ENCODE measurements at regions not wholly inside any gene's neighbourhood (a gene's known extent, or its start where the extent isn't known, plus 50 kb on each side); places are given as distances from the start of the nearest gene placed in this dataset.

DNA sequence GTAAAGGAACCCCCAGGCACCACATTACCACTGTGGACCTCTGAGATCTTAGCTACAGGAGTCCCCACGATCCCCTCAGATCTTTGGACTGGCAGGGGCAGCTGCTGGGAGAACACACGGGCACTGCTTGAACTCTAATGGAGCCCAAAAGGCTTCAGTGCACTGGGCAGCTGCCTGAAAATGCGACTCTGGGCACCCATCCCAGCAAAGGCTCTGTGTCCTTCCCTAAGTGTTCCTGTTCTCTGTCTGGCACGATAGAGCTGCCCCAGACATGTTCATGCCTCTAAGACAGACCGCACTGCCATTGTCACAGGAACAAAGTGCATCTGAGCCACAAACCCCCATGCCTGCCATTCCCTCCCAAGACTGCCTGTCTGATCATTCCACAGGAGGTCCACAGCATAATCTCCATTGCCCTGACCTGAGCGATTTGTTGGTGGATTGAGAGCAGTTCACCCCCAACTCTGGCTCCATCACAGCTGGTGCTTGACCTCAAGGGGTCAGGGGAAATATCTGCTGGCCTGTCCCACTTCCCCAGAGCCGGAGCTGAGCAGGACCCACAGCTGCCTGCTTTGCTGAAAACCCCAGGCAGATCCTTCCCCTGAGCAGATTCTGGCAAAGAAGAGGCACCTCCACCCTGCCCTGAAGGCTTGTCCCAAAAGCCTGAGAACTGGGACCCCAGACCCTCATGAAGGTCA is 436.0 kb upstream of the INTU start:
- ChIA-PET POLR2A (no interaction called here), CTCF (ENCODE audit: low intra/inter-chr PET ratio, low total read pairs) (no interaction called here)
- no peak for FAIRE-seq
- intact Hi-C loops (cut with micrococcal nuclease; ENCODE audit: unreplicated experiment), result no loop called here
- 0% methylated on average over 4 of the region's 7 CpGs for WGBS (ENCODE audit: low lambda C conversion rate)
- 0 out of 2 replicates have a peak, but pooled peaks cover 7% of the 10 kb centered on the region for H3K9me3 ChIP-seq (ENCODE audit: low read length)
- no peaks in the 10 kb centered on the region for H3K4me1 ChIP-seq (ENCODE audit: insufficient read depth, low read length)
- no peaks in the 10 kb centered on the region for H3K27me3 ChIP-seq (ENCODE audit: control insufficient read depth in 1 of 2, insufficient read depth in 2 of 2, low read length in 2 of 2)
- no peak overlapping the region for H3K4me3 ChIP-seq (replicated peaks in 1 of 3; ENCODE audit: insufficient read depth in 1 of 3, low read depth in 2 of 3, low read length in 3 of 3)
- DNase-seq (ENCODE audit: low spot score), result no peak
- no peaks in the 10 kb centered on the region for H3K36me3 ChIP-seq (replicated peaks in 1 of 2; ENCODE audit: control insufficient read depth in 1 of 2, insufficient read depth in 2 of 2, low read length in 2 of 2)
- H2AFZ ChIP-seq (ENCODE audit: low read length), result no peak overlapping the region
- no TSS peak for BruUV-seq (replicated peaks)
- H3K79me2 ChIP-seq (ENCODE audit: insufficient read depth, low read length), result no peaks in the 10 kb centered on the region
- no peaks in the 10 kb centered on the region for H4K20me1 ChIP-seq (ENCODE audit: insufficient read depth, low read length)
- in situ Hi-C loops (cut with HindIII; ENCODE audit: extremely low pct_ligation_motif_present, low pct_unique_long_range_greater_than_20kb), result no loop called here
- H3K4me2 ChIP-seq (ENCODE audit: low read depth, low read length), result no peak overlapping the region
- ATAC-seq, result no peak
- no peak overlapping the region for H3K27ac ChIP-seq (ENCODE audit: extremely low read length, insufficient read depth, low read length)
- no peak overlapping the region for H3K9ac ChIP-seq (ENCODE audit: insufficient read depth, low read depth, low read length)
- TF ChIP-seq RAD51 (IDR thresholded peaks at IDR 0.05; ENCODE audit: borderline replicate concordance) (no peak), NAIF1 (CRISPR knock-in tag; IDR thresholded peaks at IDR 0.05; ENCODE audit: borderline replicate concordance) (no peak), NRL (CRISPR knock-in tag; IDR thresholded peaks at IDR 0.05; ENCODE audit: borderline replicate concordance) (no peak), NFE2L1 (CRISPR knock-in tag; IDR thresholded peaks at IDR 0.05; ENCODE audit: borderline replicate concordance) (no peak), DNMT1 (CRISPR knock-in tag; IDR thresholded peaks at IDR 0.05) (no peak), ARID3A (IDR thresholded peaks at IDR 0.05; ENCODE audit: low read depth, low read length) (no peak), AHDC1 (CRISPR knock-in tag; IDR thresholded peaks at IDR 0.05; ENCODE audit: borderline replicate concordance) (no peak), FOXM1 (CRISPR knock-in tag; IDR thresholded peaks at IDR 0.05) (no peak), ZNF660 (CRISPR knock-in tag; IDR thresholded peaks at IDR 0.05; ENCODE audit: borderline replicate concordance, low read depth) (no peak), HNRNPLL (IDR thresholded peaks at IDR 0.05; ENCODE audit: low read depth, low read length, poor library complexity, severe bottlenecking) (no peak), HOXD1 (CRISPR knock-in tag; IDR thresholded peaks at IDR 0.05) (no peak)
- TF ChIP-seq, protein P1, sequence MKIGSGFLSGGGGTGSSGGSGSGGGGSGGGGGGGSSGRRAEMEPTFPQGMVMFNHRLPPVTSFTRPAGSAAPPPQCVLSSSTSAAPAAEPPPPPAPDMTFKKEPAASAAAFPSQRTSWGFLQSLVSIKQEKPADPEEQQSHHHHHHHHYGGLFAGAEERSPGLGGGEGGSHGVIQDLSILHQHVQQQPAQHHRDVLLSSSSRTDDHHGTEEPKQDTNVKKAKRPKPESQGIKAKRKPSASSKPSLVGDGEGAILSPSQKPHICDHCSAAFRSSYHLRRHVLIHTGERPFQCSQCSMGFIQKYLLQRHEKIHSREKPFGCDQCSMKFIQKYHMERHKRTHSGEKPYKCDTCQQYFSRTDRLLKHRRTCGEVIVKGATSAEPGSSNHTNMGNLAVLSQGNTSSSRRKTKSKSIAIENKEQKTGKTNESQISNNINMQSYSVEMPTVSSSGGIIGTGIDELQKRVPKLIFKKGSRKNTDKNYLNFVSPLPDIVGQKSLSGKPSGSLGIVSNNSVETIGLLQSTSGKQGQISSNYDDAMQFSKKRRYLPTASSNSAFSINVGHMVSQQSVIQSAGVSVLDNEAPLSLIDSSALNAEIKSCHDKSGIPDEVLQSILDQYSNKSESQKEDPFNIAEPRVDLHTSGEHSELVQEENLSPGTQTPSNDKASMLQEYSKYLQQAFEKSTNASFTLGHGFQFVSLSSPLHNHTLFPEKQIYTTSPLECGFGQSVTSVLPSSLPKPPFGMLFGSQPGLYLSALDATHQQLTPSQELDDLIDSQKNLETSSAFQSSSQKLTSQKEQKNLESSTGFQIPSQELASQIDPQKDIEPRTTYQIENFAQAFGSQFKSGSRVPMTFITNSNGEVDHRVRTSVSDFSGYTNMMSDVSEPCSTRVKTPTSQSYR (CRISPR knock-in tag; IDR thresholded peaks at IDR 0.05; ENCODE audit: borderline replicate concordance), result no peak
